ENCODE measurements at regions not wholly inside any gene's neighbourhood (a gene's known extent, or its start where the extent isn't known, plus 50 kb on each side); places are given as distances from the start of the nearest gene placed in this dataset.
"Not testable (repeated sequence)": the region's sequence is repeated elsewhere in the genome, so short reads cannot be mapped to it uniquely, and the experiment has no call there.

GRCh38 chr12:59404109-59404650 is 191.6 kb upstream of the SLC16A7 start:
- no peak for DNase-seq

DNA sequence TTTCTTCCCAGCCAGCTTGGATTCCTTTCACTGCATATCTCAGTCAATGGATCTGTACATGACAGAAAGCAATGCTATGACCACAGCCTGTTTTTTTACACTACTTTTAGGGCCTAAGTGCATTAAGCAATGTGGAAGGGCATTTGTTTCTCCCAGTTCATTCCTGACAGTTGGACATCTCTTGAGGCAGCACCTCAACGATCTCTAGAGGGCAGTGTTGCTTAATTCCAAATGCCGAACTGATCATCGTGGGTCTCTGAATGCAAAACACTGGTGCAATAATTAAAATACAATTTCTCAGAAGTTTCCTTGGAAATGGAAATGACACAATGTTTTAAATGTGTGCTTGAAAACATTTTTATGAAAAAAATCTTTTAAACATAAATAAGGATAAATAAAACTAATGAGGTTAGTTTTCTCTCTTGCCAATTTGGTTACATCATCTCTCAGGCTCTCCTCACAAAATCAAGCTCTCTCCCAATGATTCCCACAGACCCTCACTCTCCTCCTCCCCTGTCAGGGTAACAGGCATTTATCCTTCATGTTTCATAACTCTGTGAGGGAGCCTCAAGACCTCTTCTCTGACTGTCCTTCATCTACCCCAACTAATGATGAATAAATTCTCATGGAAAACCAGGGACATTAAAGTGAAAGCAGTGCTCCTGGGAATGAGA is 192.4 kb upstream of the SLC16A7 start:
- DNase-seq: no peak

DNA sequence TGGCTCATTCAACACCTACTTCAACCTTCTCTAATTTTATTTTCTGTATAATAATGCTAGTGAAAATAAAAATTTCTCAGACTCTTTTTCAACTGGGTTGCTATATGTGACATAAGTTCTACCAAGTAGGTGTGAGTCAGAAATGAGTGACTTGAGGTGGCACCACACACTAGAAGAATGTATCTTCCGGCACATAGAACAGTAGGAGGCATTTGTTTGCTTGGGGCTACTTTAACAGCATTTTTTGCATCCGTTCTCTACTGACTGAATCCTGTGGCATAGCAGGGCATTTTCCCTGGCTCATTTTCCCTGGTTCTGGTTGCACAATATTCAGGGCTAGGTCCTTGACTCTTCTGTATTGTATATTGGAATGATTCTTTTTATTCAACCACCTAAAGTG is 194.0 kb upstream of the SLC16A7 start:
- no peak for DNase-seq

DNA sequence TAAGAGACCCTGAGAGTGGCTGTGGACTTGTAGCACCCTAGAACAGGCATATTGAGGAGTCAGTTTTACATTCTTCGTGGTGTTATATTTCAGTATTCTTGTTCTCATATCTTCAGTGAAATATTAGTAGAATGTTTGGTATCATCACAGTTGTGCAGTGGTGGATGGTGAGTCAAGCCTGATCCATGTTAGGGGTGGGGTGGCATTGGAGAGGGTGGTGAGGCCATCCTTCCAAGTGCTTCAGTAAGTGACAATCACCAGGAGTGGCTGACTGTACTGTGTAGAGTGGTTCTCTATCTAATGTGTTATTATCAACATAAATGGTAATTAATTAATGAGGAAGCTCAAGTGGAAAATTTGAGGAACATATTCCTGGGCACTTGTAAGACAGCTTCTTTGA is 197.7 kb upstream of the SLC16A7 start:
- no peak for DNase-seq

DNA sequence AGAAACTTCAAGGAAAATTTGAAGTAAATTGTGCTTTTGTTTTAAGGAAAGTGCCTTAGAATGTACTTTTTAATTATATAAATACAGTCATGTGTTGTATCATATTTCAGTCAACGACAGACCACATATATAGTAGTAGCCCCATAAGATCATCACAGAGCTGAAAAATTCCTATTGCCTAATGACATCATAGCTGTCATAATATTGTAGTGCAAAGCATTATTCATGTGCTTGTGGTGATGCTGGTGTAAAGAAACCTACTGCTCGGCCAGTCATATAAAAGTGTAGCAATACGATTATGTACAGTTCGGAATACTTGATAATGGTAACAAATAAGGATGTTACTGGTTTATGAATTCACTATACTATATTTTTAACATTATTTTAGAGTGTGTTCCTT is 198.9 kb upstream of the SLC16A7 start:
- DNase-seq: no peak

- DNase-seq: no peak
Observed at GRCh38 chr12:59396519-59396918, 199.3 kb upstream of the SLC16A7 start.

DNA sequence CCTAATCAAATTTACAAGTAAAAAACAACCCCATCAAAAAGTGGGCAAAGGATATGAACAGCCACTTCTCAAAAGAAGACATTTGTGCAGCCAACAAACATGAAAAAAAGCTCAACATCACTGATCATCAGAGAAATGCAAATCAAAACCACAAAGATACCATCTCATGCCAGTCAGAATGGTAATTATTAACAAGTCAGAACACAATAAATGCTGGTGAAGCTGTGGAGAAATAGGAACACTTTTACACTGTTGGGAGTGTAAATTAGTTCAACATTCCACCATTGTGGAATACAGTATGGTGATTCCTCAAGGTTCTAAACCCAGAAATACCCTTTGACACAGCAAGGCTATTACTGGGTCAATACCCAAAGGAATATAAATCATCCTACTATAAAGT is 200.5 kb upstream of the SLC16A7 start:
- not testable (repeated sequence) for DNase-seq

DNA sequence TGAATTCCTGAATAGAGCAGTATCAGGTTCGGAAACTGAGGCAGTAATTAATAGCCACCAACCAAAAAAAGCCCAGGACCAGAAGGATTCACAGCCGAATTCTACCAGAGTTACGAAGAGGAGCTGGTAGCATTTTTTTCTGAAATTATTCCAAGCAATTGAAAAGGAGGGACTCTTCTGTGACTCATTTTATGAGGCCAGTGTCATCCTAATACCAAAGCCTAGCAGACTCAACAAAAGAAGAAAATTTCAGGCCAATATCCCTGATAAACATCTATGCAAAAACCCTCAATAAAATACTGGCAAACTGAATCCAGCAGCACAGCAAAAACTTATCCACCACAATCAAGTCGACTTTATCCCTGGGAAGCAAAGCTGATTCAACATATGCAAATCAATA is 202.3 kb upstream of the SLC16A7 start:
- no peak for DNase-seq

GRCh38 chr12:59389968-59390576 is 205.8 kb upstream of the SLC16A7 start:
- no peak for DNase-seq

DNA sequence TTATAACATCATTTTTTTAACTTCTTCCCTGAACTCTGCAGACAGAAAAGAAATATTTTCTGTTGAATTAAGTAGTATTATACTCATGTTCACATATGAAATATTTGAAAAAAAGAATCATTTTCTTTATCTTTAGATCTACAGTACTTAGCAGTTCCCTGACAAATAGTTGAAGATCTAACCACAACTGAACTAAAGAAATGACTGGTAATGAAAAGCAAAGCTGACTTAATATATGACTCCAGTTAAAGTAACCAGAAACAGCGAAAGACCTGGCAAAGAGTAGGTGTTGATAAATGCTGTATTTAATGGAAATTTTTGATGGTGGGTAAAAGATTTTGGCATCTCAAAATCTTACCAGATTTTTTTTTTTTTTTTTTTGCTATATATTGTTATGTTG is 207.1 kb upstream of the SLC16A7 start:
- no peak for DNase-seq

DNA sequence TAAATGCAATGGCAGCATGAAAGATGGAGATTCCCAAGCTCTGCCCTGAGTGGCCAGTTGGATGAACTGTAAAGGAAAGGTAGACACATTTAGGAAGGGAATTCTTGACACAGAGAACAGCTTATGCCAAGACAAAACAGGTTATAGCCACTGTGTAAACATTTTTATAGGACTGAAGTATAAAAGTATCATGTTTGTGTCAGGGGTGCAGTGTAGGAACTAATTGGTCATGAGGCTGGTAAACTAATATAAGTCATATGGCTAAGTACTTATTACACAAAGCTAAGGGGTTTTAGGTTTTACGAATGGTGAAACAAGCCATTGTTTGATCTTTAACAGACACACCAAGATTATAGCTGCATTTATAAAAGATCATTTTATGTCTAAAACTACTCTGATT is 207.7 kb upstream of the SLC16A7 start:
- DNase-seq: no peak

GRCh38 chr12:59386236-59386635 is 209.6 kb upstream of the SLC16A7 start:
- DNase-seq: no peak

DNA sequence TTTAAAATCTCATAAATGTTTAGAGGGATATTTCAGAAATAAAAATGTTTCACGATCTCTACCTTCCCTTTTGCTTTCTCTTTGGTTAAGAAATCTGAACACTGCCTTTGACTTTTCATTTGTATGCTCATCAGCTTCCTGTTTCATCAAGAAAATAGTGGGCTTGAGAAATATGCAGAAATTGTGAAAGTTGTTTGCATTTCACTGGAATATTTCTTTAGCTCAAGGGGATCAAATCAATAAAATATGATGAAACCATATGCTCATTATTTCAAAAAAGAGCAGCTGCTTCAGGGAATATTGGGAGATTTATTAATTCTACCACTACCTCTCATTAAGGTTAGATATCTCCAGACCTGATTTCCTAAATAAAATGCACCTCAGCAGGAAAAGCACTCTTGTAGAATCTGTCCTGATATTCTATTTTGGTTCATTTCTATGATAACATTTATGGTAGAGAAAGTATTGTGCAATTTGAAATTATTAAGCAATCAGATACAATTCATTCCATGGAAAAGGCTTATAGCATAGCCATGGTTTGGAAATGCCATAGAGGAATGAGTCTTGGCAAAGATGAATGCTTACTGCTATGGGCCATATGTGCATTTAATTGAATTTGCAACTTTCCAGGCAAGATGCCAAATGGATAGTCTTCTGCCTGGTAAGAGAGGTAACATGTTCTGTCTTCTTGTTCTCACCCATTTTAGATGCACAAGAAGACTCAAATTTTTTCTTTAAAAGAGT is 212.6 kb upstream of the SLC16A7 start:
- DNase-seq: no peak

- DNase-seq: no peak
Observed at GRCh38 chr12:59382282-59383078, 213.3 kb upstream of the SLC16A7 start.

DNA sequence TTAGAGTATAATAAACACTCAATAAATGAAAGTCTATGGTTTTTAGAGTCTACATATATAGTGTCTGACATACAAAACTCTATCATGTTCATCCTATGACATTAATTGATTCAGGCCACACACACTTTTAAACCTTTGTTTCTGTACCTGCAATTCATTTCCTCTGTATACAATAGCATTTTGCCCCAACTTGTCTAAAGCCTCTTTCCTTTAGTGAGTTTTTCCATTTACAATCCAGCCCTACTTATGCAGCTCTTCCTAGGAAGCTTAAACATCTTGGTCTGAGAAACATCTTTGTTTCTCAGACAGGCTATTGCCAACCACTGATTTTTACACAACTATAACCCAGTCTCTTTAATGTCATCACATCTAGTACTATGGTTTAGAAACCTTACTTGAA is 214.7 kb upstream of the SLC16A7 start:
- DNase-seq: no peak

DNA sequence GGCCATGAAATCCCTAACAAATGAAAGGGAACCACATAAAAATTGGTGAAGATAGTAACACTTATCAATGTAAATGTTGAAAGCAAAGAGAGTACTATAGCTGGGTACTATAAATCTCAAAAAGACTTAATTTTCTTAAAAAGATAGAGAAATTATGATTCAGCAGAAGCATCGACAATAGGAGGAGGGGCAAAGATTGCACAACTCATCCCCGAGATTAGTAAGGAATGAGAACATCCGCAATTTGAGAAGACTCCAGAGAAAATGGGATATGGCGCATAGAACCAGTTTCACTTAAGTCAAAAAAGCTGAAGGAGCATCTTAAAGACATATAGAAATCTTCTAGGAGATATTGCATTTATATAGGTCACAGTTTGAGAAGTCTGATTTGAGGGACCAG is 220.2 kb upstream of the SLC16A7 start:
- no peak for DNase-seq

- no peak for DNase-seq
Observed at GRCh38 chr12:59374783-59375182, 221.0 kb upstream of the SLC16A7 start.

DNA sequence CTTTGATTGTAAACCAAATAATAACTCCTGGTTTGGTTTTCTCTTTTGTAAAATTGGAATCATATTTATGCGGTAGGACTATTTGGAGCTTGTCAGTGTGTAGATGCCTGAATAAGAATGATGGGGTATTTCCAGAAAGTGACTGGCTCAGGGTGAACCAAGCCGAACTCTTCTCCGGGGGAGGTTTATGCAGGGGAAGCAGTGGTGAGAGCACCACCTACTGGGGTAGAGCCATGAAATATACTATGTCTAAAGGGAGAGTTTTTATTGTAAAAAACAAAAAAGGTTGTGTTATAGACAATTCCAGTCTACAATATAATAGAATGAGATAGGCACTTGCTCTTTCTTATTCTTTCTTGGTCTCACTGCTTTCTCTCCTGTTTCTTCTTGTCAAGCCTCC is 222.9 kb upstream of the SLC16A7 start:
- DNase-seq: no peak

- DNase-seq: no peak
Observed at GRCh38 chr12:59370933-59371332, 224.9 kb upstream of the SLC16A7 start.

GRCh38 chr12:59365133-59365532 is 230.7 kb upstream of the SLC16A7 start:
- no peak for DNase-seq

- no peak for DNase-seq
Observed at GRCh38 chr12:59357811-59358210, 238.0 kb upstream of the SLC16A7 start.

GRCh38 chr12:59346248-59346647 is 249.6 kb upstream of the SLC16A7 start:
- not testable (repeated sequence) for DNase-seq

DNA sequence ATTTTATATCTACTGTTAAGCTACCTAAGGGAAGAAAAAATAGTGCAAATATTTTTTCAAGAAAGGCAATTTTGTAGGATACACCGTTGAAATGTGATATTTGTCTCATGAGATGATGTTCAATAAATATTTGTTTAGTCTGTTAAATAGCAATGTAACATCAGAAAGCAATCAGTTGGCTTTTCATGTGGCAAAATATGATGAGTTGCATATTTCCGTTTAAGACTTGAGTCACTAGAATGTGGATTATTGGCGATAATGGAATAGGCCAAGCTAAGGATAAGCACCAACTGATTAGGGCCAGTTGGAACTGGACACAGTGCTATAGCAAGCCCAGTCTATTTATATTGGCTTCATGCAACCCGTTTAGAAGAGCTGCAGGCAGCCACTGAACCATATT is 250.4 kb upstream of the SLC16A7 start:
- no peak for DNase-seq
